NT2/D1 (cell line): ENCODE measurements at regions not wholly inside any gene's neighbourhood (a gene's known extent, or its start where the extent isn't known, plus 50 kb on each side); places are given as distances from the start of the nearest gene placed in this dataset.

Source experiments
- DNase-seq: peaks from one replicate; pipeline ENCODE4 v3.0.0-alpha.2; 2011; ENCODE audit warnings: low read depth, low spot score
- H3K27me3 ChIP-seq: 2 replicates; pipeline ENCODE4 v1.6.0; 2011; ENCODE audit warnings: mild to moderate bottlenecking; ENCODE audit not compliant: insufficient read length, insufficient read depth
- H3K36me3 ChIP-seq: 2 replicates; pipeline ENCODE4 v1.6.1; 2011; ENCODE audit warnings: mild to moderate bottlenecking, low read length, mixed read lengths; ENCODE audit not compliant: insufficient read depth, insufficient read length
- H3K4me1 ChIP-seq: 2 replicates; pipeline ENCODE4 v1.5.1; 2011; ENCODE audit not compliant: insufficient read depth, insufficient read length
- H3K4me3 ChIP-seq: 2 replicates; pipeline ENCODE4 v1.5.1; 2011; ENCODE audit warnings: low read depth; ENCODE audit not compliant: insufficient read length
- H3K9ac ChIP-seq: 2 replicates; pipeline ENCODE4 v1.6.0; 2011; ENCODE audit warnings: low read depth; ENCODE audit not compliant: insufficient read length
- H3K9me3 ChIP-seq: 2 replicates; pipeline ENCODE4 v1.5.1; 2011; ENCODE audit warnings: mild to moderate bottlenecking, low read length; ENCODE audit not compliant: insufficient read depth
- SUZ12 ChIP-seq: IDR thresholded peaks from 2 replicates; pipeline ENCODE4 v1.6.1; 2011; ENCODE audit not compliant: insufficient read length, insufficient read depth; ENCODE audit errors: extremely low read depth
- YY1 ChIP-seq: IDR thresholded peaks from 2 replicates; pipeline ENCODE4 v1.6.1; 2011; ENCODE audit not compliant: insufficient read length, insufficient read depth
- ZNF274 ChIP-seq: IDR thresholded peaks from 2 replicates; pipeline ENCODE4 v1.6.1; 2011; ENCODE audit warnings: mild to moderate bottlenecking, low read depth, low read length

DNA sequence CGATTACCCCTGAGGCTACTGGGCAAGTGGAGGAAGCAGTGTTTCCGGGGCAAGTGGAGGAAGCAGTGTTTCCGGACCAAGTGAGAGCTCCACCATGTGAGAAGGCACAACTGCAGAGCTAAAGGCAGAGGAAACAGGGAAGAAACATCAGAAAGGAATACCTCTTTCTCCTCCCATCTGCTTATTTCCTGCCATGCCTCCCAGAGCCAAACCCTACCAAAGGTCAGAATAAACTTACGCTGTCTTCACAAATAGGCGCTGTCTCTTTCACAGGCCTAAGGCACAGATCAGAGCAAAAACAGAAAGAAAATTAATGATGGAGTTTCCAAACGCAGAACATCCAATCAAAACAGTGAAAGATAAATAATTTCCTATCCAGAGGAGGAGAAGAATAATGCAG lies 153.0 kb downstream of the ATOH1 start:
- DNase-seq = no peak
- TF ChIP-seq ZNF274 (no peak), YY1 (no peak)
- Histone ChIP-seq H3K27me3 (no peaks in the 10 kb centered on the region), H3K4me3 (no peak overlapping the region), H3K9ac (no peak overlapping the region), H3K36me3 (no peaks in the 10 kb centered on the region), H3K4me1 (no peaks in the 10 kb centered on the region), H3K9me3 (peaks cover 9% of the 10 kb centered on the region; the same call in 1 of the 2 replicates)

DNA sequence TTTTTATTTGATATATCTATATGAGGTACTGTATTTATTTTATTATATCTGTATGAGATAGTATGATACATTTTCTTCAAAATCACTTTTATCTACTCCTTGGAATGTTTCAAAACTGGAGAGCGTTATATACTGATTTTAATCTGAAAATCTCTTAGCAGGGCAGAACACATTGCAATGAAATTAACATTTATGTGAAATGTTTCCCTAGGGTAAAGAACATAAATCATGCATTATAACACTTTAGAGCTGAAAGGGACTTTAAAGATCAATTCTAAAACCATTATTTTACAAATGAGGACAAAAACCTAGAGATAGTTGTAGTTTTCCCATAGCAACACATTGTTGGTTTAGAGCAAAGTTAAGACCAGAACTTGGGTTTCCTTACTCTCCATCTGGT lies 153.7 kb downstream of the ATOH1 start:
- TF ChIP-seq ZNF274 (no peak), SUZ12 (no peak), YY1 (no peak)
- Histone ChIP-seq H3K4me1 (no peaks in the 10 kb centered on the region), H3K9ac (no peak overlapping the region), H3K27me3 (no peaks in the 10 kb centered on the region), H3K36me3 (no peaks in the 10 kb centered on the region), H3K4me3 (no peak overlapping the region), H3K9me3 (peaks cover 9% of the 10 kb centered on the region; the same call in 1 of the 2 replicates)
- no peak for DNase-seq

DNA sequence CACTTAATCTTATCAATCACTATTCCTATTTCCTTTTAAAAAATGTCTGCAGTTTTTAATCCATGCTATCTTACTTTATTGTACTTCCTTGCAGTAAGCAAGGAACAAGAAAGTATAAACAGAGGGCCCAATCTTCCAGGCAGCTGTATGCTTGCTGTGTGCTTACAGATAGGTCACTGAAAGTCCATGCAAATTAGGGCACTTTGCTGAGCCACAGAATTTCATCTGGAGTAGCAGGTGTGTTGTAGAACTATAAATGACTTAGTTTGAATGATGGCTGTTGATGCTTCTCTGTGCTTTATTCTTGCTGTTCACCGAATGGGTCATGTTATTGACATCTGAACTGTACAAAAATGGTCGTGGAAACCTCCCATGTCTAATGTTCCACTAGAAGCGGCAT lies 154.6 kb downstream of the ATOH1 start:
- Histone ChIP-seq H3K27me3 (no peaks in the 10 kb centered on the region), H3K9me3 (peaks cover 5% of the 10 kb centered on the region; the same call in 1 of the 2 replicates), H3K4me3 (no peak overlapping the region), H3K4me1 (no peaks in the 10 kb centered on the region), H3K36me3 (no peaks in the 10 kb centered on the region), H3K9ac (no peak overlapping the region)
- TF ChIP-seq ZNF274 = no peak
- no peak for TF ChIP-seq YY1
- no peak for TF ChIP-seq SUZ12
- DNase-seq = no peak

DNA sequence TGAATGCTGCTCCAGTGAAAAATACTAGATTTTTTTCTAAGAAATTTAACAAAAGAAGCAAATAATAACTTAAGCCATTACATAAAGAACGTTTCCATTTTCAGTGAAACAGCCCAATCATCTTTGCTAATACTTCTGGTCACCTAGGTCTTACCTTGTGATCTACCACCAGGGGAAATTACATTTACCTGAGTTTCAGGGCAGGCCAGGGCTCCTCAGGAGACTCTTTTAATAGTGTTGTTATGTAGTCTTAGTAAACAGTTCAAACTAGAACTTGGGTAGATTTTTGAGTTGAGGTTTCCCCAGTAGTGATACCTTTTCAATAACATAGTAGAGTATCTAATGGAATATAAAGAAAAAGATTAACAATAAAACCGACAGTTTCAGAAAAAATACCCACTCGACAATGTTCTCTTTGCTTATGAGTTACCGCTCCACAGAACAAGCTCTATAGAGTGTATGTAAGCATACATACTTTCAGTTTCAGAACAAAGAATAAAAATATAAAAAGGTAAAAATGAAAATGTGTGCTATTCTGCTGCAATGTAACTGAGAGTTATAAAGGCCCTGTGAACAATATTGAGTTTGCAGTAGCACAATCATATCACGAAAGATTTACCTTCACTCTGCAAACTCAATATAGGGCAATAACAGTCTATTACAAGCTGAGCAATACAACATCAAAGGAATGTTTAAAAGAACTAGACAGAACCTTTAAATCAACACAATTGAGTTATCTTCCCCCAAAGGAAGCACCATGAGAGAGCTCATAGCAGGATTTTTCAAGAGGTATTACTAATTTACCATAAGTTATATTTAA lies 165.8 kb downstream of the ATOH1 start:
- no peak for TF ChIP-seq YY1
- no peak for TF ChIP-seq SUZ12
- TF ChIP-seq ZNF274 = no peak
- H3K36me3 ChIP-seq = no peaks in the 10 kb centered on the region
- no peak for DNase-seq

DNA sequence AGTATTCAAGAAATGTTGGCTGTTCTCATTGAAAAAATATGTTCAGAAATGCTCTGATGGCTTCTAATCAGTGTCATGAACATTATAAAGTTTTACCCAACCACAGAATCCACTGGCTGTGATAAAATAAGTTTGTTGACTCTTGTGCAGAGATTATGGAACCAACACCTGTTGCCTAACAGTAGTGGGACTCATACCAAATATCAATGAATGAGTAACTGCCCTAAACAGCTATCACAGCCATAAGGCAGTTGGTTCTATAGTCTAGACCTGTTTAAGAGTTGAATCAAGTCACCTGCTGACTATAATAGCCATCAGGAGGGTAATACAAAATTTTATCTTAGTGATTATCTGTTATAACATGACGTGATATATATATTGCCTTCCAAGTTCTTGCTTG lies 168.3 kb downstream of the ATOH1 start:
- Histone ChIP-seq H3K9ac (no peak overlapping the region), H3K4me1 (no peaks in the 10 kb centered on the region), H3K27me3 (no peaks in the 10 kb centered on the region), H3K9me3 (no peaks in the 10 kb centered on the region), H3K4me3 (no peak overlapping the region), H3K36me3 (no peaks in the 10 kb centered on the region)
- no peak for DNase-seq
- TF ChIP-seq YY1 (no peak), SUZ12 (no peak), ZNF274 (no peak)

More for the DNA sequence above, 165.8 kb downstream of the ATOH1 start:
- no peak overlapping the region for H3K9ac ChIP-seq
- H3K27me3 ChIP-seq = no peaks in the 10 kb centered on the region
- no peaks in the 10 kb centered on the region for H3K4me1 ChIP-seq
- H3K4me3 ChIP-seq = no peak overlapping the region
- no peaks in the 10 kb centered on the region for H3K9me3 ChIP-seq

DNA sequence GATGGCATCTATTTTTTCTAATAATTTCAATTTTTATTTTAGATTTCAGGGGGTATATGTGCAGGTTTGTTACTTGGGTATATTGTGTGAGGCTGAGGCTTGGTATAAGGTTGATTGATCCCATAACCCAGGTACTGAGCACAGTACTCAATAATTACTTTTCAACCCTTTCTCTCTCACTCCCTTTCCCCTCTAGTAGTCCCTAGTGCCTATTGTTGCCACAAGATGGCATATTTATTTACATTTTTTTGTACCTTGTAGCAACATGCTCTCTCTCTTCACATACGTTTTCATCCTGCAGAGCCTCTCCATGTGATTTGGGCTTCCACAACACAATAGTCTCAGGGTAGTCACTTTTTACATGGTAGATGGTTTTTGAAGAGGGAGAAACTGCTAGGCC lies 172.0 kb downstream of the ATOH1 start:
- H3K36me3 ChIP-seq = no peaks in the 10 kb centered on the region
- no peaks in the 10 kb centered on the region for H3K4me1 ChIP-seq
- no peaks in the 10 kb centered on the region for H3K27me3 ChIP-seq
- H3K9me3 ChIP-seq = no peaks in the 10 kb centered on the region
- TF ChIP-seq ZNF274 = no peak
- TF ChIP-seq SUZ12 = no peak
- TF ChIP-seq YY1 = no peak
- H3K9ac ChIP-seq = no peak overlapping the region
- no peak for DNase-seq
- no peak overlapping the region for H3K4me3 ChIP-seq

DNA sequence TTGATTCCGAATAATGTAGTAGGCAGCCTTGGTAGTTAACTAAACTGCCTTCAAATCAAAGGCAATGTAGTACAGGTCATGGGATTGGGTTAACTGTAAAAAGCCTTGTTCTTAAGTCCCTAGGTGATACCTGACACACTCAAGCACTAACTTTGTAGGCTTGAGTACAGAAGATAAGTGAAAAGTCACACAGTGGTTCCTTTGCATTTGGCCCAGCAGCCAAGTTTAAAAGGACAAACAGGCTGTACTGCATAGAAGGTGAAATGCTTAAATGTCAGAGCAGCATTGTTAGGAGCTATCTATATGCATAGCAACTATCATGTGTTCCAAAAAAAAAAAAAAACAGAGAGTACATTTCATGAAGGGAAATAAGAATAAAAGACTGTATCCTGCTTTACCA lies 178.4 kb downstream of the ATOH1 start:
- no peak for TF ChIP-seq ZNF274
- no peak for TF ChIP-seq SUZ12
- no peak for TF ChIP-seq YY1
- no peaks in the 10 kb centered on the region for H3K27me3 ChIP-seq

More for the DNA sequence above, 178.4 kb downstream of the ATOH1 start:
- Histone ChIP-seq H3K36me3 (no peaks in the 10 kb centered on the region), H3K4me1 (no peaks in the 10 kb centered on the region), H3K4me3 (no peak overlapping the region), H3K9ac (no peak overlapping the region), H3K9me3 (no peaks in the 10 kb centered on the region)
- DNase-seq = no peak
